Stimulated activated CD8-positive, alpha-beta memory T cell treated with anti-CD3 and anti-CD28 coated beads, Interleukin-7, amount 100 ng/mL, for 48 hours (primary cell): ENCODE measurements at regions not wholly inside any gene's neighbourhood (a gene's known extent, or its start where the extent isn't known, plus 50 kb on each side); places are given as distances from the start of the nearest gene placed in this dataset.

Source experiments
- DNase-seq, 2 donors: peaks; one replicate each; pipeline ENCODE4 v3.0.0-alpha.2; 2020; ENCODE audit warnings: low read depth in 1 of 2; ENCODE audit errors: extremely low read depth in 1 of 2

- DNase-seq, result no peak
Observed at GRCh38 chr6:43911354-43912115, 141.5 kb downstream of the VEGFA start.

GRCh38 chr6:43910638-43911353 is 140.8 kb downstream of the VEGFA start:
- no peak for DNase-seq

GRCh38 chr6:43910149-43910637 is 140.2 kb downstream of the VEGFA start:
- no peak for DNase-seq

GRCh38 chr6:43909474-43910148 is 139.6 kb downstream of the VEGFA start:
- DNase-seq, result no peak

- no peak for DNase-seq
Observed at GRCh38 chr6:43907789-43908472, 137.9 kb downstream of the VEGFA start.

GRCh38 chr6:43907312-43907711 is 137.3 kb downstream of the VEGFA start:
- no peak for DNase-seq

GRCh38 chr6:43904311-43905123 is 134.5 kb downstream of the VEGFA start:
- no peak for DNase-seq

GRCh38 chr6:43903739-43904290 is 133.8 kb downstream of the VEGFA start:
- DNase-seq, result no peak

GRCh38 chr6:43901733-43902230 is 131.8 kb downstream of the VEGFA start:
- no peak for DNase-seq

- DNase-seq, result no peak
Observed at GRCh38 chr6:43900916-43901732, 131.1 kb downstream of the VEGFA start.

- DNase-seq, result no peak
Observed at GRCh38 chr6:43900560-43900915, 130.5 kb downstream of the VEGFA start.

- no peak for DNase-seq
Observed at GRCh38 chr6:43899830-43900229, 129.8 kb downstream of the VEGFA start.

- DNase-seq, result no peak
Observed at GRCh38 chr6:43898358-43899131, 128.5 kb downstream of the VEGFA start.

GRCh38 chr6:43897571-43898302 is 127.7 kb downstream of the VEGFA start:
- no peak for DNase-seq

- no peak for DNase-seq
Observed at GRCh38 chr6:43896329-43897255, 126.6 kb downstream of the VEGFA start.

GRCh38 chr6:43895656-43896328 is 125.8 kb downstream of the VEGFA start:
- no peak for DNase-seq
